Occipital lobe (tissue), 1 donor: ENCODE measurements at regions not wholly inside any gene's neighbourhood (a gene's known extent, or its start where the extent isn't known, plus 50 kb on each side); places are given as distances from the start of the nearest gene placed in this dataset.
"Not testable (repeated sequence)": the region's sequence is repeated elsewhere in the genome, so short reads cannot be mapped to it uniquely, and the experiment has no call there.

Experiments used
- DNase-seq: peaks from one replicate; lab custom pipeline; 2025; lab: John Stamatoyannopoulos, UW

DNA sequence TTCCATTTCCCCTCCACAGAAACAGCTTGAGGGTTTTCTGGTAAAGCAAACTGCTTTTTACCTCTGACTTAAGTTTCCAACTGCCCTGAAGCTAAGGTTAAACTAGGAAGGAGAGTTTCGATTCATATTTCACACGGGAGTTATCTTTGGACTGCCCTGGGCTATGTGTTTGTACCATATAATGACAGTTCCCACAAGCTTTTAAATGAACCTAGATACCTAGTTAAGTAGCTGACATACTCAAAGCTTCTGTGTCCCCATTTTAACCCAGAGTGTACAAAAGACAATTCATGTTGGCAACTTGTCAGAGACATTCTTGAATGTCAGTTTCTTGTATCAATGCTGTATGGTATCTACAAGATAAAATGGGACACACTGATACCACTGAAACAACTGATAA is 1296.6 kb upstream of the IGFBP7 start:
- no peak for DNase-seq

DNA sequence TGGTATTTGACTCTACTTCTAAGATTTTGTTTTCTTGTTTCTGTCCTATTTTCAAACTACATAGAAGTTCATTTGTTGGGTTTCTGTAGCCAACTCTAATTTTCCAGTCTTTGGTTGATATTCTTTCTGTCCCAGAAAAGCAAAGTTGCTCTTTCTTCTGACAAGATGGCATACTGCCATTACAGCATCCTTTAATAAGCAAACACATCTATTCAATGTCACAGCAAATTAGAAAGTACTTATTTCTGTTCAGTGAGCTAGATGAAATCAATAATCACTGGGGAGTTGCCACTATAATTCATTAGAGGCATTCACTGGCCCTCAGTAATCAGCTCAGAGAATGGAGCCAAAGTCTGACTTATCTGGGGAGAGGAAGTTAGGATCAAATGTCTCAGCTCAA is 1258.0 kb upstream of the IGFBP7 start:
- DNase-seq = no peak

DNA sequence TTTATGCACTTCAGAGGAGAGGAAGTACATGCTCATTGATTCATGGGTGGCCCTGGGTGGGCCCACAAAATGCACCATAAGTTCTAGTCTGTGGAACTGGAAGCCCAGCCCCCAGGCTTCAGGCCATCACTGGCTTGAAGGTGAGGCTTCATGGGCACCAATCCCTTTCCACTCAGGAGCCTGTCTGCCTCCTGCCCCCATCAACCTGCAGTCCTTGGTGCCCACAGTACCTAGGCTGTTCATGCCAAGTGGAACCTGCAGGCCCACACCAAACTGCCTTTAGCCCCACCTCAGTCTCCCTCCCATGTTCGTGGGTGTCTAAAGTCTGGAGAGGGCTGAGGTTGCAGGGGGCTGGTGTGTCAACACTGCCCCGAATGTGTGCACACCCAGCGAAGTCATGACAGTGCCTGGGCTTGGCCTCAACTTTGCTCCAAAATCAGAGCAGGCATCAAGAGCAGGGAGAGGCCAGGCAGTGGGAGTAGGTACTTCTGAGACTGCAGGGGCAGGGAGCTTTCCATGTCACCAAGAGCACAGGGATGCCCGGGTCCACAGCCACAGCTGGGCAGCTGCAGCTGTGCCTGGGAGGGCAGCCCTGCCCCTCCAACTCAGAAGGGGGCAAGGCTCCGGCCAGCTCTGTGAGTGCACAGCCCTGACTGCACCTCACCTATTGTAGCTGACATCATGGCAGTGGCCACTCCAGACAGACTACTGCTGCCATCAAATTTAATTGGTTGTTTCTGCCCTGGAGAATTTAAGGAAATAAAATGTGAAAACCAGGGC is 1250.4 kb upstream of the IGFBP7 start:
- DNase-seq = no peak

- DNase-seq = no peak
Observed at GRCh38 chr4:58359590-58359989, 1249.4 kb upstream of the IGFBP7 start.

- DNase-seq = no peak
Observed at GRCh38 chr4:58357947-58358346, 1247.8 kb upstream of the IGFBP7 start.

DNA sequence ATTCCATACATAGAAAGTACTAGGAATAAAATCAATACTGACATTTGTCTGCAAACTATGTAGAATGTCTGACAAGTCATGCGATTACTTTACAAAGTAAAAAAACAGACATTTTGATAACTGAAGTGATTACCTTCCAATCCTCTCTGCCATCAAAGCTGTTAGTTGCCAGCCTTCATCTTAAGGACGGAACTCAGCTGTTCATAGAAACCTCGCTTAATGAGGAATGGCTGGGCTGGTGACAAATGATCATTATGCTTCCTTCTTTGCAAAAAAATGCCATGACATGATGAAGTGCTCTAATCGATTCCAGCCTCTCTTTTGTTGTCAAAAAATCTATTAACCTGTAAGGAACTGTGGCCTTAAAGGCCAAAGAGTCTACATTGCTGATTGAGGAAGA is 1214.9 kb upstream of the IGFBP7 start:
- DNase-seq = no peak

GRCh38 chr4:58313444-58313843 is 1203.3 kb upstream of the IGFBP7 start:
- DNase-seq = no peak

- no peak for DNase-seq
Observed at GRCh38 chr4:58303456-58303855, 1193.3 kb upstream of the IGFBP7 start.

DNA sequence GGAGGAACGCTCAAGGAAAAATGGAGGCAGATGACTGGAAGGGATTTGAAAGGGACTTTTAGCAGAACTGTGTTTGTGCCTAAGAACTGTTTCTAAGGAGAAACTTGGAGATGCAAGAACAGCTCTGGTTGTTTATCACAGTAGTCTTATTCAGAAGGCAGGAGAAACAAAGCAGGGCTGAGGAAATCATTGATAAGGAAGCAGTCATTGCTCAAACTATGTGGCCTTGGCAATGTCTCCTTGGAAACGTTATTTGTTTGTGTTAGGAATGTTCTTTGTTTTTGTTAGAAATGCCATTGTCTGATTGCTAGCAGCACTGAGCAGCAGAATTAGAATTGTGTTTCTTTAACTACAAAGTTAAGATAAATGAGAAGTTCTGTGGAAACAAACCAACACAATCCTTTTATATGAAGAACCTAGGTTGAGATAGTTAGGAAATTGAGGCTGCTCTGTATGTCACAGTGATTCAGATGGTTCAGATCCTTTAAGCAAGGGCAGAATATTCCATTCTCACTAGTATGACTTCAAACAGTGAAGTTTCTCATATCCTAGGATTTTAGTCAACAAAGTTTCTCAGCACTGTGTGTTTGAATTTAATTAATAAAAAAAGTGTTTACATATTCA is 1191.3 kb upstream of the IGFBP7 start:
- no peak for DNase-seq

DNA sequence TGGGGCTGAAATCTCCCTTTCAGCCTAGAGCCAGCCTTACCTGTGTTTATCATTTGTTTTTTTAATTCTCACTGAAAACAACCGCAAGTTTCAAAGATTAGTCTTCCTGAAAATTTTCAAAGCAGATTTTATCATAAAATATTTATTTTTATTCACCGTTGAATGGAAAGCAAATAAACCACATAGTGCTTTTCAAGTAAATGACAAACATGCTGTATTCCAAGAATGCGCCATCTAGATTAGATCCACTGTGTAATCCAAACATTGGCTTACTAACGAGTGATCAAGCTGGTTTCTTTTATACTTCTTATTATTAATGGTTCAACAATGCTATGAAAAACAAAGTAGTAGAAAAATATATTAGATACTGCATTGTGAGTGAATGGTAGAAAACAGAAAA is 1176.2 kb upstream of the IGFBP7 start:
- DNase-seq = no peak

DNA sequence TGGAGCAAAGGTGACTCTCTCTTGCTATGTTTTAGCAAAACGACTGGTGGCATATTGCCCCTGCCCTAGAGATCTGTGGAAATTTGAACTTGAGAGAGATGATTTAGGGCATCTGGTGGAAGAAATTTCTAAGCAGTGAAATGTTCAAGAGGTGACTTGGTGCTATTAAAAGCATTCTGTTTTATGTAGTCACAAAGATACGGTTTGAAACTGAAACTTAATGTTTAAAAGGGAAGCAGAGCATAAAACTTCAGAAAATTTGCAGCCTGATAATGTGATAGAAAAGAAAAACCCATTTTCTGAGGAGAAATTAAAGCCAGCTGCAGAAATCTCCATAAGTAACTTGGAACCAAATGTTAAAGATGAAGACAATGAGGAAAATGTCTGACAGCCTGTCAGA is 1170.7 kb upstream of the IGFBP7 start:
- DNase-seq = not testable (repeated sequence)

DNA sequence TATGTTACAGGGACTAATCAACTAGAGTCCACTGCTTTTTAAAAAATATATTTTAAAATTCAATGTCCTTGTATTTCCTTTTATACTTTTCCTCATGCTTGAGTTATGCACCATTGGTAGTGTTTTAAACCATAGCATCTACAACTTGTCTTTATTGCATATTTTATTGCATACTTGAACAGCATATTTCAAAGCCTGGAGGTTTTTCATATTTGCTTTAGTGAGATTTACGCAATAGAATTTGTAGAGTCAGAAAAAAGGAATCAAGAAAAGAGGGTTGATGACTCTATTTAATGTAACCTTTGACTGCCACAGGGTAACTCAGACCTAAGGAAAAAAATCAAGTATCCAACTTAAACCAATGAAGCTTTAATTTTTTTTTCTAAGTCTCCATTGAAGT is 1165.7 kb upstream of the IGFBP7 start:
- no peak for DNase-seq

GRCh38 chr4:58274553-58274952 is 1164.4 kb upstream of the IGFBP7 start:
- no peak for DNase-seq

- no peak for DNase-seq
Observed at GRCh38 chr4:58272311-58272710, 1162.1 kb upstream of the IGFBP7 start.

GRCh38 chr4:58265734-58266133 is 1155.5 kb upstream of the IGFBP7 start:
- DNase-seq = no peak

DNA sequence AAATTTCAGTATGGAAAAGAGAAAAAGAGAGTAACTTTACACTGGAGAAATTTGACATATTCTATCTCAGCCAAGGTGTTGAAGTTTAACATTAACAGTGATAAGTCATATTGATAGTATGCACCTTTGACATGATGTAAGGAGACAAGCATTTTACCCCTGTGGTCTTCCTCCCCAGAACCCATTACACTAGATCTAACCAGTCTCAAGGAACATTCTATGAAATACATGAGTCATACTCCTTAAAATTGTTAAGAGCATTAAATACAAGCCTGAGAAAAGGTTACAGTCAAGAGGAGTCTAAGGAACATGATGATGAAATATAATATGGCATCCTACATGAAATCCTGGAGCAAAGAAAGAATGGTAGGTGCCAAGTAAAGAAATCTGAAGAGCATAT is 1151.3 kb upstream of the IGFBP7 start:
- DNase-seq = no peak

DNA sequence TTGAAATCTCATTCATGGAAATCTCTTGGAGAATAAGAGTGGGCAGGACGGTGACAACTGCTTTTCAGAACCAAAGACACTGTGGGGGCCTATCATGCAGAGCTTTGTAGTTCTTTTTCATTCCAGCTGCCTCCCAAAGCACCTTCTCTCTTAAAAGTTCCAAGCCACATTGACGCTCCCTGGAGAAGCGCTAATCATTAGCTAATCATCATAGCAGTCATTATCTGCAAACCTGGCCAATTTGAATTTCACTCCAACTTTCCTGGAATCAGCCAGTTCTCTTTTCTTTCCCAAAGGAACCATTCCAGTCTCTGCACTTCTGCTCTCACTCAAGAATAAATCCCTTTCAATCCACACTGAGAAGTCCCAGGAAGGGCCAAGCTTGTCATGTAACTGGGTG is 1144.1 kb upstream of the IGFBP7 start:
- DNase-seq = no peak

- no peak for DNase-seq
Observed at GRCh38 chr4:58252656-58253055, 1142.5 kb upstream of the IGFBP7 start.

GRCh38 chr4:58247792-58248191 is 1137.6 kb upstream of the IGFBP7 start:
- no peak for DNase-seq

DNA sequence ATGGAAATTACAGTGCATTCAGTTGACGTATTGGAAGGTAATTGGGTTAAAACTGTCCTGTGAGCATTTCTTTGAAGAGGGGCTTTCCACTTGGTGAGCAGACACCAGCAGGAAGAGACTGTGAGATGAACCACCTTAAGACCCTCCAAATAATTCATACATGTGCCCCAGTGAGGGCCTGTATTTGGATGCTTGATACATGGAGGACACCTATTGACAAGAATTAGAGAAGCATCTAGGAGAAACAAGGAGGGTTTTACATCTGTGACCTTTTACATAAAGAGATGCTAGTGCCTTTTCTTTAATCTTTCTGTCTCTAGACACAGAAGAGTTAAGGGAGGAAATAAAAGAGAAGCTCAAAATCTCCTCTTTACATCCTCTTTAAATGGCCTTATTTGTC is 1115.3 kb upstream of the IGFBP7 start:
- no peak for DNase-seq

DNA sequence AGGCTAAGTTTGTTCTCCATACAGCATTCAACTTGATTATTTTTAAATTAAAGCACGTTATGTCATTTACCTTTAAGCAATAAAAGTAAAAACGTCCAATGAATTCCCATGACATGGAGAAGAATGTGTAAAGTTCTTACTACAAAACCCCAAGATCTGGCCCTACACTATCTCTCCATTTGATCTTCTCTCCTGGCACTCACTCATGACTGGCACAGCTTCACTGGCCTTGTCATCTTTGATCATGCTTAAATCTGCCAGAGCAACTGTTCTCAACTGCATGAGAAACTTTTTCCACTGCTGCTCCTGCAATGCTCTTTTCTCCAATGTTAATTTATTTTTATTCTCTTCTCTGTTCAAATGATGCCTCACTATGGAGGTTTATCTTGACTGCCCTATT is 1109.0 kb upstream of the IGFBP7 start:
- DNase-seq = no peak

DNA sequence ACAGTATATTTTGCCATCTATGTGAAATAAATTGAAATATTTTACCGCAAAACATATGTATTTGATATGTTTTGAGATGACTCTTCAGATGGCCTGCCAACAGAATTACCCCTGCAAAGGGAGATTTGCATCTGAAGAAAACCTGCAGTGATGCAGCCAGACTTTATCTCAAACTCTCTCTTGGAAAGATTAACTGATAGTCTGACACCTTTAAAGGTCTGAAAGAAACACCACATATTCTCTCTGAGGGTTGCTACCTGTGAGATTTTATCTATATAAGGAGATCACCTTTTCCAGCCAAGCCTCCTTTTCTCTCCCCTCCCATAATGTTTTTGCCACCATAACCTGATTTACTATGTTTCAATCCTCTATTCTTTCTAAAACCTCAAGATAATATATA is 1106.3 kb upstream of the IGFBP7 start:
- DNase-seq = no peak

- DNase-seq = no peak
Observed at GRCh38 chr4:58214376-58214775, 1104.2 kb upstream of the IGFBP7 start.
